ENCODE measurements at regions not wholly inside any gene's neighbourhood (a gene's known extent, or its start where the extent isn't known, plus 50 kb on each side); places are given as distances from the start of the nearest gene placed in this dataset.

GRCh38 chr4:160562661-160563060 is 1459.8 kb downstream of the RAPGEF2 start (continued):
- no peak for TF ChIP-seq CHD7 (IDR thresholded peaks at IDR 0.05; ENCODE audit: insufficient replicate concordance, low read length)
- no peak for TF ChIP-seq KDM5A (IDR thresholded peaks at IDR 0.05; ENCODE audit: low read length)
- TF ChIP-seq EGR1 (IDR thresholded peaks at IDR 0.05; ENCODE audit: borderline replicate concordance, low read depth, low read length) = no peak
- no peak for TF ChIP-seq CHD1 (IDR thresholded peaks at IDR 0.05; ENCODE audit: low read depth, low read length)
- no peak for TF ChIP-seq USF2 (IDR thresholded peaks at IDR 0.05; ENCODE audit: low read length)
- no peak for TF ChIP-seq MAFK (IDR thresholded peaks at IDR 0.05; ENCODE audit: low read depth, low read length)
- TF ChIP-seq POLR2AphosphoS5 (IDR thresholded peaks at IDR 0.05; ENCODE audit: low read depth, low read length) = no peak
- TF ChIP-seq HDAC2 (IDR thresholded peaks at IDR 0.05; ENCODE audit: borderline replicate concordance in 1 of 2, low read depth in 2 of 2, low read length in 2 of 2) = no peak
- no peak for TF ChIP-seq CTBP2 (IDR thresholded peaks at IDR 0.05; ENCODE audit: borderline replicate concordance, insufficient read depth, insufficient read length, low read length)
- no peak for TF ChIP-seq JUN (IDR thresholded peaks at IDR 0.05; ENCODE audit: low read depth, low read length)
- no peak for TF ChIP-seq RFX5 (IDR thresholded peaks at IDR 0.05; ENCODE audit: borderline replicate concordance, low read depth, low read length)

Measured in H1 (cell line).